Right atrium auricular region (tissue), 2 donors: ENCODE measurements at regions not wholly inside any gene's neighbourhood (a gene's known extent, or its start where the extent isn't known, plus 50 kb on each side); places are given as distances from the start of the nearest gene placed in this dataset.
"Not testable (repeated sequence)": the region's sequence is repeated elsewhere in the genome, so short reads cannot be mapped to it uniquely, and the experiment has no call there.

Experiments used
- DNase-seq: peaks from one replicate; pipeline ENCODE4 v3.0.0-alpha.2; 2019; ENCODE audit warnings: low spot score
- H3K27ac ChIP-seq, 2 donors: fragments of 200-600 bp; sonication (generic); 1 replicate in 1 of 2; 2 replicates in 1 of 2; pipeline ENCODE4 v1.5.1; 2016 to 2019
- H3K27me3 ChIP-seq, 2 donors: fragments of 200-600 bp; sonication (generic); one replicate each; pipeline versions ENCODE4 v1.5.1 to v1.6.0; 2017 to 2019
- H3K36me3 ChIP-seq: fragments of 200-600 bp; sonication (generic); one replicate; pipeline ENCODE4 v1.5.1; 2016
- H3K4me1 ChIP-seq, 2 donors: fragments of 200-600 bp; sonication (generic); one replicate each; pipeline versions ENCODE4 v1.5.1 to v1.6.0; 2017 to 2019
- H3K4me3 ChIP-seq, 2 donors: fragments of 200-600 bp; sonication (generic); 1 replicate in 1 of 2; 2 replicates in 1 of 2; pipeline ENCODE4 v1.5.1; 2017 to 2019; ENCODE audit warnings: mild to moderate bottlenecking in 1 of 2, moderate library complexity in 1 of 2
- H3K9me3 ChIP-seq, 2 donors: fragments of 200-600 bp; sonication (generic); one replicate each; pipeline ENCODE4 v1.5.1; 2019
- CTCF ChIP-seq, 2 donors: fragments of 200-600 bp; sonication (generic); IDR thresholded peaks; one replicate each; pipeline ENCODE4 v1.5.1; 2019; ENCODE audit warnings: antibody characterized with exemption in 2 of 2

- no peak for DNase-seq
- Histone ChIP-seq H3K36me3 (no peaks in the 10 kb centered on the region), H3K27ac (no peak overlapping the region), H3K4me1 (no peaks in the 10 kb centered on the region), H3K27me3 (no peaks in the 10 kb centered on the region), H3K9me3 (no peaks in the 10 kb centered on the region), H3K4me3 (no peak overlapping the region)
- TF ChIP-seq CTCF (IDR thresholded peaks at IDR 0.05): no peak
These were observed 148.3 kb upstream of the PHYHIPL start for GRCh38 chr10:59027975-59028655.

DNA sequence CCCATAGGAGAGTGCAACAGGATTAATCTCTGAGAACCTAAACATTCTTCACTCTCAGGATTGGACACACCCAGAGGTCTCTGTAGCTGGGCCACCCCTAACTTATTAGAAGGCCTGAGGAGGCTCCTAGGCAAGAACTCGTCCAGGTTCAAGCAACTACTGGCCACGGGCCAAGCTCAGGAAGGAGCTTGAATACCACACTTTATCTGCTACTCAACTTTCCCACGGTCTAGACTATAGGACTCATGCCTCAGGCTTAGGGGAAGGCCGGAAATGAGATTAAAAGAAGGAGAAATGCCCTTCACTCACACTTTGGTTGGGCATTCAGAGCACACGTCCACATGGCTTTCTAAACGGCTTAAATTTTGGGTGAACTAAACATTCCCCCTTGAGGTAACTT is 142.8 kb upstream of the PHYHIPL start:
- no peak for DNase-seq
- TF ChIP-seq CTCF (IDR thresholded peaks at IDR 0.05): no peak

DNA sequence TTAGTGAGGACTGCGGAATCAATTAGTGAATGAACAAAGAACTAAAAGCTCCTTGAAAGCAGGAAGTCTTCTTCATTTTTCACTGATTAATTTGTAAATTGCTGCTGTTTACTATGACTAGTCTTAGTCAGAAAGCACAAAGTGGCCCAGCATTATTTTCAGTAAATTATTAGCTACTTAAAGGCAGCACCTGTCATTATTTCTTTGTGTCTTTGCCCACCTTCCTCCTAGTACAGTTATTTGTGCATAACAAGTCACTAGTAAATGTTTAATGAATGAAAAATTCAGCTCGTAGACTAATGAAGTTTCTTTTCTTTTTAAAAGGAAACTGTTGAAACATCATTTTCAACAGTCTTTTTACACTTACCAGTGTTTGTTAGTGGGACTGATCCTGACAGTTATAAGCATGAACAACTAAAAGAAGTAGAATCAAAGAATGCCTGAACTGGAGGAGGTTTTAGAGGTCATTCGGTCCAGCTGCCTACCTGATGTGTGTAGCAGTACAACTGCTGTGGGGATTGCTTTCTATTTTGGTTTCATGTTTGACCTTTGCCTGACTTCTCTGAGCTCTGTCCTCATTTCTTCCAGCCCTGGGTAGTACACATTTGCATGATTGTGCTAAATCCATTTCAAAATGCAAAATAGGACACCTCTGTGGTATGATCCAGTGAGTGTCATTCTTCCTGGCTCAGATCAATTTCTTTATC is 140.0 kb upstream of the PHYHIPL start:
- DNase-seq: no peak
- no peaks in the 10 kb centered on the region for H3K36me3 ChIP-seq
- no peak overlapping the region for H3K4me3 ChIP-seq
- H3K9me3 ChIP-seq: no peaks in the 10 kb centered on the region
- no peak for TF ChIP-seq CTCF (IDR thresholded peaks at IDR 0.05)
- no peak overlapping the region for H3K27ac ChIP-seq
- H3K4me1 ChIP-seq: no peaks in the 10 kb centered on the region
- no peaks in the 10 kb centered on the region for H3K27me3 ChIP-seq

More for the DNA sequence above, 142.8 kb upstream of the PHYHIPL start:
- Histone ChIP-seq H3K4me1 (no peaks in the 10 kb centered on the region), H3K36me3 (no peaks in the 10 kb centered on the region), H3K27ac (no peak overlapping the region), H3K4me3 (no peak overlapping the region), H3K9me3 (no peaks in the 10 kb centered on the region), H3K27me3 (no peaks in the 10 kb centered on the region)

GRCh38 chr10:59037018-59037389 is 139.4 kb upstream of the PHYHIPL start:
- no peak for TF ChIP-seq CTCF (IDR thresholded peaks at IDR 0.05)
- Histone ChIP-seq H3K4me3 (no peak overlapping the region), H3K27me3 (no peaks in the 10 kb centered on the region), H3K36me3 (no peaks in the 10 kb centered on the region), H3K4me1 (no peaks in the 10 kb centered on the region), H3K27ac (no peak overlapping the region), H3K9me3 (no peaks in the 10 kb centered on the region)
- DNase-seq: no peak

- no peaks in the 10 kb centered on the region for H3K4me1 ChIP-seq
- no peak overlapping the region for H3K27ac ChIP-seq
- DNase-seq: no peak
- H3K9me3 ChIP-seq: no peaks in the 10 kb centered on the region
- H3K4me3 ChIP-seq: no peak overlapping the region
- TF ChIP-seq CTCF (IDR thresholded peaks at IDR 0.05): no peak
- H3K36me3 ChIP-seq: no peaks in the 10 kb centered on the region
- no peaks in the 10 kb centered on the region for H3K27me3 ChIP-seq
These were observed 138.9 kb upstream of the PHYHIPL start for GRCh38 chr10:59037506-59037905.

DNA sequence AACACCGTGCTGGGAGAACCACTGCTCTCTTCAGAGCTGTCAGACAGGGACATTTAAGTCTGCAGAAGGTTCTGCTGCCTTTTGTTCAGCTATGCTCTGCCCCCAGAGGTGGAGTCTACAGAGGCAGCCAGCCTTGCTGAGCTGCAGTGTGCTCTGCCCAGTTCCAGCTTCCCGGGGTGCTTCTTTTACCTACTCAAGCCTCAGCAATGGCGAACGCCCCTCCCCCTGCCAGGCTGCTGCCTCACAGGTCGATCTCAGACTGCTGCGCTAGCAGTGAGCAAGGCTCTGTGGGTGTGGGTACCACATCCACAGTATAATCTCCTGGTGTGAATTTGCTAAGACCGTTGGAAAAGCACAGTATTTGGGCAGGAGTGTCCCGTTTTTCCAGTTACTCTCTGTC is 133.1 kb upstream of the PHYHIPL start:
- not testable (repeated sequence) for H3K27me3 ChIP-seq, H3K27ac ChIP-seq, H3K4me3 ChIP-seq, H3K4me1 ChIP-seq, DNase-seq, H3K36me3 ChIP-seq, H3K9me3 ChIP-seq
